T-cell (primary cell): ENCODE measurements at regions not wholly inside any gene's neighbourhood (a gene's known extent, or its start where the extent isn't known, plus 50 kb on each side); places are given as distances from the start of the nearest gene placed in this dataset.

ENCODE experiments used
- ATAC-seq, 4 experiments: fragments of 200-7000 bp in 3 of 4; fragments of 150-1000 bp in 1 of 4; cut with Tn5 transposase; replicated peaks in 1 of 4; 1 replicate in 3 of 4; 2 replicates in 1 of 4; pipeline ENCODE4 v1.10.0; 2021; ENCODE audit warnings: moderate library complexity in 3 of 4, mild to moderate bottlenecking in 2 of 4, moderate number of reproducible peaks in 1 of 4
- CTCF ChIA-PET, 2 donors: fragments of 300-600 bp; sonication (Branson Sonifier 250); formaldehyde crosslinking; loops; one replicate each; lab custom pipeline; 2022; ENCODE audit warnings: antibody characterized with exemption in 2 of 2; lab: Charles Lee
- POLR2A ChIA-PET, 2 donors: fragments of 300-600 bp; sonication (Branson Sonifier 250); formaldehyde crosslinking; loops; one replicate each; lab custom pipeline; 2022; ENCODE audit warnings: antibody characterized with exemption in 2 of 2; lab: Charles Lee
- DNase-seq, 35 experiments: peaks; one replicate each; pipeline versions ENCODE4 v3.0.0 to v3.0.0-alpha.2; 2013 to 2023
- H3K27ac ChIP-seq: one replicate; pipeline ENCODE4 v1.5.1; 2013; ENCODE audit warnings: low read length
- H3K27me3 ChIP-seq, 2 experiments: replicated peaks in 1 of 2; 1 replicate in 1 of 2; 2 replicates in 1 of 2; pipeline versions ENCODE4 v1.6.1 to v1.7.0; 2013; ENCODE audit warnings: low read length in 1 of 2, mixed read lengths in 1 of 2; ENCODE audit not compliant: control insufficient read depth in 2 of 2, insufficient read depth in 2 of 2; ENCODE audit errors: extremely low read depth in 1 of 2
- H3K36me3 ChIP-seq, 2 donors: 1 replicate in 1 of 2; 2 replicates in 1 of 2; pipeline versions ENCODE4 v1.6.1 to v1.7.0; 2013; ENCODE audit warnings: low read length in 1 of 2; ENCODE audit not compliant: control insufficient read depth in 2 of 2, insufficient read depth in 1 of 2; ENCODE audit errors: extremely low read depth in 1 of 2
- H3K4me1 ChIP-seq, 2 experiments: 1 replicate in 1 of 2; 2 replicates in 1 of 2; pipeline versions ENCODE4 v1.6.1 to v1.7.0; 2013; ENCODE audit warnings: low read length in 2 of 2, mixed read lengths in 1 of 2; ENCODE audit not compliant: insufficient read depth in 2 of 2, control insufficient read depth in 1 of 2; ENCODE audit errors: extremely low read depth in 1 of 2
- H3K4me3 ChIP-seq, 2 donors: 1 replicate in 1 of 2; 2 replicates in 1 of 2; pipeline versions ENCODE4 v1.5.1 to v1.7.0; 2013; ENCODE audit warnings: mild to moderate bottlenecking in 2 of 2, low read length in 1 of 2, moderate library complexity in 1 of 2; ENCODE audit not compliant: control insufficient read depth in 1 of 2; ENCODE audit errors: extremely low read depth in 1 of 2
- H3K9me3 ChIP-seq: 2 replicates; pipeline ENCODE4 v1.7.0; 2013
- H3K27ac Mint-ChIP-seq, 2 donors: one replicate each; pipeline ENCODE4 v1.8.0; 2020 to 2021; ENCODE audit warnings: mild to moderate bottlenecking in 2 of 2, mixed read lengths in 2 of 2
- H3K27me3 Mint-ChIP-seq, 2 donors: one replicate each; pipeline ENCODE4 v1.8.0; 2021 to 2022; ENCODE audit warnings: mixed read lengths in 2 of 2
- H3K36me3 Mint-ChIP-seq: one replicate; pipeline ENCODE4 v1.8.0; 2021; ENCODE audit warnings: mixed read lengths
- H3K4me1 Mint-ChIP-seq, 3 donors: one replicate each; pipeline ENCODE4 v1.8.0; 2020 to 2022; ENCODE audit warnings: mixed read lengths in 3 of 3, mild to moderate bottlenecking in 1 of 3
- H3K4me3 Mint-ChIP-seq, 3 donors: one replicate each; pipeline ENCODE4 v1.8.0; 2020 to 2022; ENCODE audit warnings: mild to moderate bottlenecking in 3 of 3, mixed read lengths in 3 of 3, moderate library complexity in 3 of 3
- H3K9me3 Mint-ChIP-seq, 3 donors: one replicate each; pipeline ENCODE4 v1.8.0; 2020 to 2022; ENCODE audit warnings: mixed read lengths in 3 of 3
- WGBS: methylation state at CpG from one replicate; pipeline ENCODE4 v1.1.5; 2013; ENCODE audit warnings: missing lambda C conversion rate; ENCODE audit not compliant: insufficient coverage; 5-methylcytosine and 5-hydroxymethylcytosine counted together

DNA sequence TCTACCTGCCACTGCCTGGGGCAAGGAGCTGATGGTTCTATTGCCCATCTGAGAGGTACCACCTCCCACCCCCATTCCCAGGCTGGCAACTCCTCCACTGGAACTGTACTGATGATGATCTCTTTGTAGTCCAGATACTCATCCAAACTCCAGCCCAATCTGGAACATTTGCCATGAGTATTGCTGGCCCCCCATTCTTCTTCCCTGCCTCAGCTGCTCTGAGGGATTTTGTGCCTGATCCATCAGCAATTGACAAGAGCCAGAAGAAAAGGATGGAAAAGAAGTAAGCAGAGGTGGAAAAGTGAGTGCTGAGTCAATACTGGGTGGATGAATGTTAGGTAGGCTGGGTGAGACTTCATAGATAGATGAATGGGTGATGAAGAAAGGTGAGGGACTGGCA is 101.2 kb downstream of the NMUR2 start:
- Histone ChIP-seq H3K36me3 (no peaks in the 10 kb centered on the region), H3K9me3 (no peaks in the 10 kb centered on the region), H3K27ac (no peak overlapping the region), H3K4me3 (no peak overlapping the region), H3K4me1 (no peaks in the 10 kb centered on the region), H3K27me3 (no peaks in the 10 kb centered on the region)
- no peak overlapping the region for H3K27ac Mint-ChIP-seq
- ChIA-PET POLR2A (interaction anchor here in 1 of 2 donors (0.6 kb wide), 1 partner anchor 154 kb away, joined by 3 read pairs; no protein-coding TSS in a partner anchor), CTCF (no interaction called here)
- ATAC-seq: no peak
- H3K4me1 Mint-ChIP-seq: no peaks in the 10 kb centered on the region
- no peaks in the 10 kb centered on the region for H3K36me3 Mint-ChIP-seq
- peaks cover 4% of the 10 kb centered on the region in 2 donors for H3K27me3 Mint-ChIP-seq
- no peaks in the 10 kb centered on the region for H3K9me3 Mint-ChIP-seq
- DNase-seq: no peak
- no peak overlapping the region for H3K4me3 Mint-ChIP-seq

DNA sequence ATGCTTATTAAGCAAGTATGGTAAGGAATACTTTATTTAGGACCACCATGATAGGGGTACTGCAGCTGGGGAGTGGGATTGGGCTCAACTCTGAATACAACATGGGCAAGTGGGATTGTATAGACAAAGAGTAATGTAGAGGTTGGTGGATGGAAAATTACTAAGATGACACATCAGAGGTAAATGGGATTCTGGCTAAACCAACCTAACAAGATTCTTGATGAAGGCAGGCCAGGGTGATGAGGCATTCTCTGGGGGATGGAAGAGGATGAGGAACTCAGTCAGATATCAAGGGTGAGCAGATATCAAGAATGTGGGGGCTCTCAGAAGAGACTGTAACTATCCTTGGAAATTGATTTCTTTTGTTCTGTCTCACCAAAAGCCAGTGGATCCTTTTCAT is 107.2 kb downstream of the NMUR2 start:
- DNase-seq (no peak), ATAC-seq (no peak)
- ChIA-PET CTCF (no interaction called here), POLR2A (no interaction called here)
- H3K27ac Mint-ChIP-seq: no peak overlapping the region
- Histone ChIP-seq H3K27me3 (no peaks in the 10 kb centered on the region), H3K4me1 (no peaks in the 10 kb centered on the region), H3K4me3 (no peak overlapping the region), H3K36me3 (no peaks in the 10 kb centered on the region), H3K27ac (no peak overlapping the region), H3K9me3 (no peaks in the 10 kb centered on the region)
- H3K4me3 Mint-ChIP-seq: no peak overlapping the region
- peaks cover 2 to 4% of the 10 kb centered on the region in 2 donors for H3K27me3 Mint-ChIP-seq
- H3K9me3 Mint-ChIP-seq: peaks cover 0 to under 1% (median 0%) of the 10 kb centered on the region in 3 donors
- H3K4me1 Mint-ChIP-seq: no peaks in the 10 kb centered on the region
- H3K36me3 Mint-ChIP-seq: no peaks in the 10 kb centered on the region

DNA sequence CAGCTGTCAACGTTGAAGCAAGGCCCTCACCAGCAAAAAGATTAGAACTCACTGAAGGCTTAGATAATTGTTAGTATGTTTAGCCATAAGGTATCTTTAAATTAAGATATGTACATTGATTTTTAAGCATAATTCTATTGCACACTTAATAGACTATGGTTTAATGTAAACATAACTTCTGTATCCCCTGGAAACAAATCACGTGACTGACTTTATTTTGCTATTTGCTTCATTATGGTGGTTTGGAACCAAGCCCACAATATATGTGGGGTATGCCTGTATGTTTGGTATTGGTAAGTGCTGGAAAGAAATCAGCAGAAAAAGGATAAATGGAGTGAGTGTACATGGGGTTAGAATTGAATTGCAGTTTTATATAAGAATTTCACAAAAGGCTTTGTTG is 111.9 kb downstream of the NMUR2 start:
- no peaks in the 10 kb centered on the region for H3K4me1 Mint-ChIP-seq
- no peaks in the 10 kb centered on the region for H3K36me3 Mint-ChIP-seq
- H3K36me3 ChIP-seq: no peaks in the 10 kb centered on the region
- no peak for ATAC-seq
- ChIA-PET CTCF (no interaction called here), POLR2A (no interaction called here)
- no peak overlapping the region for H3K4me3 ChIP-seq
- no peaks in the 10 kb centered on the region for H3K27me3 Mint-ChIP-seq
- no peaks in the 10 kb centered on the region for H3K9me3 ChIP-seq
- H3K4me3 Mint-ChIP-seq: no peak overlapping the region
- DNase-seq: no peak
- H3K27ac ChIP-seq: no peak overlapping the region
- no peaks in the 10 kb centered on the region for H3K4me1 ChIP-seq
- no peak overlapping the region for H3K27ac Mint-ChIP-seq
- H3K9me3 Mint-ChIP-seq: peaks cover 0 to 10% (median 4%) of the 10 kb centered on the region in 3 donors
- H3K27me3 ChIP-seq: no peaks in the 10 kb centered on the region
- WGBS: no CpG with 5 or more reads among the region's 2 CpGs

- WGBS: no CpG with 5 or more reads among the region's 5 CpGs
- POLR2A ChIA-PET: no interaction called here
- CTCF ChIA-PET: no interaction called here
- Mint-ChIP-seq H3K27ac (no peak overlapping the region), H3K9me3 (peaks cover 2 to 13% (median 4%) of the 10 kb centered on the region in 3 donors), H3K36me3 (no peaks in the 10 kb centered on the region), H3K4me3 (no peak overlapping the region), H3K27me3 (peaks cover 1 to 7% of the 10 kb centered on the region in 2 donors), H3K4me1 (no peaks in the 10 kb centered on the region)
- no peak overlapping the region for H3K27ac ChIP-seq
- no peaks in the 10 kb centered on the region for H3K4me1 ChIP-seq
- no peak for ATAC-seq
- no peak for DNase-seq
- no peaks in the 10 kb centered on the region for H3K36me3 ChIP-seq
- H3K27me3 ChIP-seq: no peaks in the 10 kb centered on the region
- H3K4me3 ChIP-seq: no peak overlapping the region
- H3K9me3 ChIP-seq: no peaks in the 10 kb centered on the region
These were observed 114.9 kb downstream of the NMUR2 start for GRCh38 chr5:152290181-152290580.

DNA sequence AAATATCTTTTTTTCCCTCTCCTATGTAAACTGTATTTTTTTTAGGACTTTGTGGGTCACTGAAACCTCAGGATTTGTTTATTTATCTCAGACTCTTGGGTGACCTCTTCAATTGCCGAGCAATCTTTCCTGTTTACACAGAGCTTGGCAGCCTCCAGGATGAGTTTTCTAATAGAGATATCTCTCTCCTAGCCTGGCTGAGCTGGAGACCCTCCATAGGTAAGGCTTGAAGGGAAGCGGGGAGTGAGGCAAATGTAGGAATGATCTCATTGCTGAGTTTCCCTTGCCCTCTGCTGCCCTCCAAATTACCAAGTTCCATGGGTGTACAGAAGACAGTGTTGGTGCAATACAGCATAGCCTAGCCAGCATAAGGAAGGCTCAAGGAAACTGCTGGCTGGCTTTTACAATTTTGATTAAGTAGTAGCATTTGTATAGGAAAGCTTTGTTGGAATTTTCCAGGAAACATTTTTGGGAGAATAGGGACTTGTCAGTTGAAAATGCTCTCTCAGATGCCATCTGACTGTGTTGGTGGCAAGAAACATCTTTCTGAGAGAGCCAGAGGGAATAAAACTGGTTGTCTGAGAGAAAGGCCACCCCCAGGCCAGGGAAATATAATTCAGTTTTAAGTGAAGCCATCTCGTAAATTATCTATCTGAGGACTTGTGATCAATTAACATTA is 116.0 kb downstream of the NMUR2 start:
- no peaks in the 10 kb centered on the region for H3K9me3 ChIP-seq
- no peaks in the 10 kb centered on the region for H3K27me3 ChIP-seq
- ATAC-seq (no peak), DNase-seq (no peak)
- H3K4me1 ChIP-seq: no peaks in the 10 kb centered on the region
- WGBS: no CpG with 5 or more reads among the region's 3 CpGs
- H3K27ac ChIP-seq: no peak overlapping the region
- H3K36me3 Mint-ChIP-seq: no peaks in the 10 kb centered on the region
- H3K4me1 Mint-ChIP-seq: no peaks in the 10 kb centered on the region
- POLR2A ChIA-PET: no interaction called here
- no peak overlapping the region for H3K27ac Mint-ChIP-seq
- CTCF ChIA-PET: no interaction called here
- H3K9me3 Mint-ChIP-seq: peaks cover 2 to 18% (median 4%) of the 10 kb centered on the region in 3 donors
- H3K4me3 ChIP-seq: no peak overlapping the region
- H3K27me3 Mint-ChIP-seq: peaks cover 3 to 10% of the 10 kb centered on the region in 2 donors
- no peaks in the 10 kb centered on the region for H3K36me3 ChIP-seq
- no peak overlapping the region for H3K4me3 Mint-ChIP-seq

GRCh38 chr5:152288499-152288898 is 116.6 kb downstream of the NMUR2 start:
- Histone ChIP-seq H3K9me3 (no peaks in the 10 kb centered on the region), H3K36me3 (no peaks in the 10 kb centered on the region), H3K4me1 (no peaks in the 10 kb centered on the region), H3K27ac (no peak overlapping the region), H3K27me3 (no peaks in the 10 kb centered on the region), H3K4me3 (no peak overlapping the region)
- no peak overlapping the region for H3K27ac Mint-ChIP-seq
- 93% methylated on average over 4 of the region's 6 CpGs for WGBS
- no peaks in the 10 kb centered on the region for H3K36me3 Mint-ChIP-seq
- H3K4me1 Mint-ChIP-seq: no peaks in the 10 kb centered on the region
- DNase-seq (no peak), ATAC-seq (no peak)
- no peak overlapping the region for H3K4me3 Mint-ChIP-seq
- H3K27me3 Mint-ChIP-seq: peaks cover 3 to 13% of the 10 kb centered on the region in 2 donors
- H3K9me3 Mint-ChIP-seq: peaks cover 2 to 19% (median 7%) of the 10 kb centered on the region in 3 donors
- ChIA-PET POLR2A (no interaction called here), CTCF (no interaction called here)

GRCh38 chr5:152285764-152286163 is 119.3 kb downstream of the NMUR2 start:
- H3K27me3 Mint-ChIP-seq: peaks cover 3 to 13% of the 10 kb centered on the region in 2 donors
- Histone ChIP-seq H3K27ac (no peak overlapping the region), H3K36me3 (no peaks in the 10 kb centered on the region), H3K4me1 (no peaks in the 10 kb centered on the region), H3K9me3 (no peaks in the 10 kb centered on the region), H3K27me3 (no peaks in the 10 kb centered on the region), H3K4me3 (no peak overlapping the region)
- H3K4me3 Mint-ChIP-seq: no peak overlapping the region
- no peaks in the 10 kb centered on the region for H3K36me3 Mint-ChIP-seq
- no peak overlapping the region for H3K27ac Mint-ChIP-seq
- no peak for DNase-seq
- WGBS: 51% methylated on average over 3 of the region's 3 CpGs
- H3K9me3 Mint-ChIP-seq: peaks cover 6 to 10% (median 10%) of the 10 kb centered on the region in 3 donors
- ChIA-PET POLR2A (interaction anchor here in 1 of 2 donors (1.1 kb wide), 1 partner anchor 11 kb away, joined by 3 read pairs; no protein-coding TSS in a partner anchor), CTCF (no interaction called here)
- no peaks in the 10 kb centered on the region for H3K4me1 Mint-ChIP-seq
- ATAC-seq: no peak
